PC-9 (cell line): ENCODE measurements at regions not wholly inside any gene's neighbourhood (a gene's known extent, or its start where the extent isn't known, plus 50 kb on each side); places are given as distances from the start of the nearest gene placed in this dataset.

ENCODE experiments used
- BruUV-seq: library from RNA; stranded (reverse); fragments of 400-500 nt; replicated peaks from 2 replicates; lab custom pipeline; 2021; lab: Mats Ljungman, UMichigan
- CTCF ChIA-PET: fragments of 300-600 bp; sonication (Branson Sonifier 250); formaldehyde crosslinking; loops from one replicate; lab custom pipeline; 2022; ENCODE audit warnings: antibody characterized with exemption; lab: Charles Lee
- POLR2A ChIA-PET: fragments of 300-600 bp; sonication (Branson Sonifier 250); formaldehyde crosslinking; loops from one replicate; lab custom pipeline; 2022; ENCODE audit warnings: antibody characterized with exemption; ENCODE audit not compliant: unreplicated experiment; lab: Charles Lee
- DNase-seq, 2 experiments: peaks; one replicate each; pipeline versions ENCODE4 v3.0.0 to v3.0.0-alpha.2; 2015 to 2022; ENCODE audit warnings: mixed read lengths in 1 of 2
- H2AFZ ChIP-seq: fragments of 200-600 bp; sonication (generic); 2 replicates; pipeline ENCODE4 v1.8.1; 2017; ENCODE audit warnings: antibody characterized with exemption
- H3F3A ChIP-seq: fragments of 200-600 bp; sonication (generic); 2 replicates; pipeline ENCODE4 v1.8.1; 2017; ENCODE audit warnings: antibody characterized with exemption, mild to moderate bottlenecking, low read depth; ENCODE audit not compliant: insufficient read depth
- H3K27ac ChIP-seq: fragments of 200-600 bp; sonication (generic); 2 replicates; pipeline ENCODE4 v1.6.1; 2016; ENCODE audit warnings: mixed run types
- H3K27me3 ChIP-seq: fragments of 200-600 bp; sonication (generic); 2 replicates; pipeline ENCODE4 v1.6.1; 2016; ENCODE audit warnings: low read depth, mixed run types; ENCODE audit not compliant: insufficient read depth
- H3K36me3 ChIP-seq: fragments of 200-600 bp; sonication (generic); 2 replicates; pipeline ENCODE4 v1.6.1; 2016; ENCODE audit warnings: low read depth, mixed run types
- H3K4me1 ChIP-seq: fragments of 200-600 bp; sonication (generic); replicated peaks from 2 replicates; pipeline ENCODE4 v1.6.1; 2016; ENCODE audit warnings: mixed run types; ENCODE audit not compliant: insufficient read depth
- H3K4me2 ChIP-seq: fragments of 200-600 bp; sonication (generic); 2 replicates; pipeline ENCODE4 v1.6.1; 2017; ENCODE audit warnings: mixed run types
- H3K4me3 ChIP-seq: fragments of 200-600 bp; sonication (generic); 2 replicates; pipeline ENCODE4 v1.6.1; 2016; ENCODE audit warnings: mixed run types
- H3K79me2 ChIP-seq: fragments of 200-600 bp; sonication (generic); 2 replicates; pipeline ENCODE4 v1.6.1; 2017; ENCODE audit warnings: low read depth, mixed run types
- H3K9me2 ChIP-seq: fragments of 200-600 bp; sonication (generic); 2 replicates; pipeline ENCODE4 v1.8.1; 2017; ENCODE audit warnings: mild to moderate bottlenecking; ENCODE audit not compliant: insufficient read depth
- H3K9me3 ChIP-seq: fragments of 200-600 bp; sonication (generic); 2 replicates; pipeline ENCODE4 v1.8.1; 2016; ENCODE audit warnings: low read depth; ENCODE audit not compliant: insufficient read depth
- H4K20me1 ChIP-seq: fragments of 200-600 bp; sonication (generic); 2 replicates; pipeline ENCODE4 v1.8.1; 2017; ENCODE audit not compliant: insufficient read depth
- EZH2 ChIP-seq: fragments of 200-600 bp; sonication (generic); IDR thresholded peaks from 2 replicates; pipeline ENCODE4 v1.8.0; 2017; ENCODE audit warnings: antibody characterized with exemption, low read depth
- intact Hi-C: fragments of 100-400 bp; cut with micrococcal nuclease; formaldehyde crosslinking; loops from one replicate; pipeline ENCODE4 v1.10.0; 2022; ENCODE audit not compliant: unreplicated experiment
- TF ChIP-seq, protein P1 (sequence below): fragments of 200-600 bp; sonication (generic); conservative IDR thresholded peaks from 2 replicates; pipeline ENCODE4 v1.6.1; 2017; ENCODE audit warnings: mixed run types, antibody characterized with exemption, mild to moderate bottlenecking, moderate library complexity

DNA sequence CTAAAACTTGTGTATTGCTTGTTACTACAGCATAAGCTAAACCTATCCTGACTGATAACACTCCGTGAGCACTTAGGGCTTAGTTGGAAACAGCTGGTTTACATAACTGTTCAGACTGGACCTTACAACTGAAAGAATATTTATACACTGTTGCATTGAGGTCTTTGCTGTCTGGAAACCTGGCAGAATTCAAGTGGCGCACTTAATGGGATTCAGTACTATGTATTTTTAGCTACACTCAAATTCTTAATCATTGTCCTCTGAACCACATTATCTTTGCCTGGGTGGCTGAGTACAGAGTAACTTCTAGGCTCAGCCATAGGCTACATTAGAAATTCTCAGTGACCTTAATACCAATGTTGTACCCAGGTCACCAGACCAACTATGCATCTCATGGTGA, 172.9 kb downstream of the PMP22 start:
- no peaks in the 10 kb centered on the region for H3K9me3 ChIP-seq
- no TSS peak for BruUV-seq
- TF ChIP-seq EZH2 = no peak
- TF ChIP-seq, protein P1, sequence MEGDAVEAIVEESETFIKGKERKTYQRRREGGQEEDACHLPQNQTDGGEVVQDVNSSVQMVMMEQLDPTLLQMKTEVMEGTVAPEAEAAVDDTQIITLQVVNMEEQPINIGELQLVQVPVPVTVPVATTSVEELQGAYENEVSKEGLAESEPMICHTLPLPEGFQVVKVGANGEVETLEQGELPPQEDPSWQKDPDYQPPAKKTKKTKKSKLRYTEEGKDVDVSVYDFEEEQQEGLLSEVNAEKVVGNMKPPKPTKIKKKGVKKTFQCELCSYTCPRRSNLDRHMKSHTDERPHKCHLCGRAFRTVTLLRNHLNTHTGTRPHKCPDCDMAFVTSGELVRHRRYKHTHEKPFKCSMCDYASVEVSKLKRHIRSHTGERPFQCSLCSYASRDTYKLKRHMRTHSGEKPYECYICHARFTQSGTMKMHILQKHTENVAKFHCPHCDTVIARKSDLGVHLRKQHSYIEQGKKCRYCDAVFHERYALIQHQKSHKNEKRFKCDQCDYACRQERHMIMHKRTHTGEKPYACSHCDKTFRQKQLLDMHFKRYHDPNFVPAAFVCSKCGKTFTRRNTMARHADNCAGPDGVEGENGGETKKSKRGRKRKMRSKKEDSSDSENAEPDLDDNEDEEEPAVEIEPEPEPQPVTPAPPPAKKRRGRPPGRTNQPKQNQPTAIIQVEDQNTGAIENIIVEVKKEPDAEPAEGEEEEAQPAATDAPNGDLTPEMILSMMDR = no peak
- no peaks in the 10 kb centered on the region for H3K4me1 ChIP-seq
- no peak overlapping the region for H3K4me3 ChIP-seq
- H3K36me3 ChIP-seq = no peaks in the 10 kb centered on the region
- intact Hi-C loops = no loop called here
- DNase-seq = no peak
- no peaks in the 10 kb centered on the region for H3K79me2 ChIP-seq
- no peaks in the 10 kb centered on the region for H4K20me1 ChIP-seq
- H3F3A ChIP-seq = no peaks in the 10 kb centered on the region
- POLR2A ChIA-PET = no interaction called here
- no peaks in the 10 kb centered on the region for H3K9me2 ChIP-seq
- no peak overlapping the region for H3K27ac ChIP-seq
- H3K27me3 ChIP-seq = no peaks in the 10 kb centered on the region
- H2AFZ ChIP-seq = no peak overlapping the region
- CTCF ChIA-PET = no interaction called here
- H3K4me2 ChIP-seq = no peak overlapping the region

DNA sequence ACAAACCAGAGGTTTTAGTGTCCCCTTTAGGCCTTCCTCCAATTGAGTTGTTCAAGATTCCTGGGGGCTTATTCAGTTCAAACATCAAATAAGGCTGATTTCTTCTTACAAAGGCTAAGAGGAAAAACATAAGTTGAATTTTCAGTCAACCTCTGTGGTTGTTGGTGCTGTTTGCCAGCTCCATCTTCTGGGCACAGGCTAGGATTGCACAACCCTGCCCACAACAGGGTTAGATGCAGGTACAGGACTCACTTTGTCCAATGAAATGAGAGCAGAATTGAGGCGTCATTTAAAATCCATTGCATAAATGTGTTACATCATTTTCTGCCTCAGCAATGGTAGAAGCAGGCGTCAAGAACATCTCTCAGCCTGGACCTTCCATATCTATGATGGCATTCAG, 173.3 kb downstream of the PMP22 start:
- Histone ChIP-seq H3K4me2 (no peak overlapping the region), H3K4me1 (no peaks in the 10 kb centered on the region), H4K20me1 (no peaks in the 10 kb centered on the region), H3K9me3 (no peaks in the 10 kb centered on the region), H3K9me2 (no peaks in the 10 kb centered on the region), H3F3A (no peaks in the 10 kb centered on the region), H3K79me2 (no peaks in the 10 kb centered on the region), H3K4me3 (no peak overlapping the region), H3K27me3 (no peaks in the 10 kb centered on the region), H2AFZ (no peak overlapping the region), H3K27ac (no peak overlapping the region), H3K36me3 (no peaks in the 10 kb centered on the region)
- TF ChIP-seq, protein P1 = no peak
- no peak for TF ChIP-seq EZH2
- ChIA-PET POLR2A (no interaction called here), CTCF (no interaction called here)
- DNase-seq = no peak
- intact Hi-C loops = no loop called here
- BruUV-seq = no TSS peak

- H3K9me2 ChIP-seq = no peaks in the 10 kb centered on the region
- ChIA-PET CTCF (no interaction called here), POLR2A (no interaction called here)
- H2AFZ ChIP-seq = no peak overlapping the region
- H3K4me1 ChIP-seq = no peaks in the 10 kb centered on the region
- no peak overlapping the region for H3K4me3 ChIP-seq
- H3K27ac ChIP-seq = no peak overlapping the region
- no peaks in the 10 kb centered on the region for H3K27me3 ChIP-seq
- no peaks in the 10 kb centered on the region for H3F3A ChIP-seq
- TF ChIP-seq, protein P1 = no peak
- TF ChIP-seq EZH2 = no peak
- no peaks in the 10 kb centered on the region for H3K79me2 ChIP-seq
- BruUV-seq = no TSS peak
- H4K20me1 ChIP-seq = no peaks in the 10 kb centered on the region
- intact Hi-C loops = no loop called here
- no peak for DNase-seq
- H3K9me3 ChIP-seq = no peaks in the 10 kb centered on the region
- no peaks in the 10 kb centered on the region for H3K36me3 ChIP-seq
- H3K4me2 ChIP-seq = no peak overlapping the region
Observed at GRCh38 chr17:15090533-15090932, 174.6 kb downstream of the PMP22 start.
